Activated naive CD4-positive, alpha-beta T cell treated with anti-CD3 and anti-CD28 coated beads, Interleukin-2, amount 50 U/mL, for 72 hours (primary cell): ENCODE measurements at regions not wholly inside any gene's neighbourhood (a gene's known extent, or its start where the extent isn't known, plus 50 kb on each side); places are given as distances from the start of the nearest gene placed in this dataset.

Experiments used
- ATAC-seq, 2 donors: fragments of 150-1000 bp; cut with Tn5 transposase; 2 replicates each; pipeline ENCODE4 v1.10.0; 2021; ENCODE audit warnings: mild to moderate bottlenecking in 2 of 2, moderate library complexity in 2 of 2
- DNase-seq, 2 donors: peaks; one replicate each; pipeline ENCODE4 v3.0.0; 2021 to 2022; ENCODE audit warnings: low spot score in 2 of 2
- H3K27ac Mint-ChIP-seq, 2 donors: one replicate each; pipeline ENCODE4 v1.8.0; 2022; ENCODE audit warnings: mild to moderate bottlenecking in 2 of 2, mixed read lengths in 2 of 2
- H3K36me3 Mint-ChIP-seq, 2 donors: one replicate each; pipeline ENCODE4 v1.8.0; 2022; ENCODE audit warnings: mixed read lengths in 2 of 2
- H3K9me3 Mint-ChIP-seq, 2 donors: one replicate each; pipeline ENCODE4 v1.8.0; 2022; ENCODE audit warnings: mixed read lengths in 2 of 2

- DNase-seq (no peak), ATAC-seq (no peak)
- Mint-ChIP-seq H3K27ac (no peak overlapping the region), H3K9me3 (peaks cover under 1 to 8% of the 10 kb centered on the region in 2 donors), H3K36me3 (peaks cover 0 to 5% of the 10 kb centered on the region in 2 donors)
These were observed 535.2 kb upstream of the FAT1 start for GRCh38 chr4:187258651-187259401.

- Mint-ChIP-seq H3K9me3 (peaks cover 9 to 16% of the 10 kb centered on the region in 2 donors), H3K27ac (no peak overlapping the region), H3K36me3 (no peaks in the 10 kb centered on the region)
- ATAC-seq: no peak
- no peak for DNase-seq
These were observed 545.3 kb upstream of the FAT1 start for GRCh38 chr4:187268940-187269339.

- H3K36me3 Mint-ChIP-seq: no peaks in the 10 kb centered on the region
- no peak for DNase-seq
- no peak for ATAC-seq
- no peak overlapping the region for H3K27ac Mint-ChIP-seq
- peaks cover 4 to 16% of the 10 kb centered on the region in 2 donors for H3K9me3 Mint-ChIP-seq
These were observed 546.5 kb upstream of the FAT1 start for GRCh38 chr4:187270154-187270553.

GRCh38 chr4:187271848-187272247 is 548.2 kb upstream of the FAT1 start:
- no peak overlapping the region for H3K27ac Mint-ChIP-seq
- DNase-seq (no peak), ATAC-seq (no peak)
- H3K9me3 Mint-ChIP-seq: peaks cover 4 to 12% of the 10 kb centered on the region in 2 donors
- no peaks in the 10 kb centered on the region for H3K36me3 Mint-ChIP-seq

GRCh38 chr4:187274153-187274552 is 550.5 kb upstream of the FAT1 start:
- Mint-ChIP-seq H3K9me3 (peaks cover 10 to 15% of the 10 kb centered on the region in 2 donors), H3K27ac (no peak overlapping the region), H3K36me3 (peaks cover 1 to 2% of the 10 kb centered on the region in 2 donors)
- ATAC-seq (no peak), DNase-seq (no peak)

GRCh38 chr4:187276736-187277408 is 553.2 kb upstream of the FAT1 start:
- Mint-ChIP-seq H3K36me3 (peaks cover 6 to 10% of the 10 kb centered on the region in 2 donors), H3K27ac (no peak overlapping the region), H3K9me3 (peaks cover 14 to 16% of the 10 kb centered on the region in 2 donors)
- DNase-seq (no peak), ATAC-seq (no peak)

GRCh38 chr4:187283201-187283955 is 559.7 kb upstream of the FAT1 start:
- Mint-ChIP-seq H3K36me3 (peaks cover 6 to 15% of the 10 kb centered on the region in 2 donors), H3K27ac (no peak overlapping the region), H3K9me3 (peaks cover 8 to 21% of the 10 kb centered on the region in 2 donors)
- DNase-seq: no peak
- no peak for ATAC-seq

GRCh38 chr4:187286525-187286924 is 562.9 kb upstream of the FAT1 start:
- DNase-seq (no peak), ATAC-seq (no peak)
- H3K9me3 Mint-ChIP-seq: peaks cover 0 to 10% of the 10 kb centered on the region in 2 donors
- peaks cover 0 to 5% of the 10 kb centered on the region in 2 donors for H3K36me3 Mint-ChIP-seq
- no peak overlapping the region for H3K27ac Mint-ChIP-seq

- peaks cover 0 to 5% of the 10 kb centered on the region in 2 donors for H3K36me3 Mint-ChIP-seq
These were observed 565.7 kb upstream of the FAT1 start for GRCh38 chr4:187289371-187289770.

GRCh38 chr4:187294861-187295260 is 571.2 kb upstream of the FAT1 start:
- H3K36me3 Mint-ChIP-seq: peaks cover 15 to 18% of the 10 kb centered on the region in 2 donors
- ATAC-seq (no peak), DNase-seq (no peak)
- H3K27ac Mint-ChIP-seq: no peak overlapping the region
- H3K9me3 Mint-ChIP-seq: peaks cover 24 to 29% of the 10 kb centered on the region in 2 donors

More at GRCh38 chr4:187289371-187289770, 565.7 kb upstream of the FAT1 start:
- no peak for ATAC-seq
- DNase-seq: no peak
- no peak overlapping the region for H3K27ac Mint-ChIP-seq
- peaks cover 0 to 14% of the 10 kb centered on the region in 2 donors for H3K9me3 Mint-ChIP-seq

GRCh38 chr4:187301923-187302322 is 578.3 kb upstream of the FAT1 start:
- peaks cover 22 to 26% of the 10 kb centered on the region in 2 donors for H3K9me3 Mint-ChIP-seq
- DNase-seq (no peak), ATAC-seq (no peak)
- peaks cover 12 to 15% of the 10 kb centered on the region in 2 donors for H3K36me3 Mint-ChIP-seq
- H3K27ac Mint-ChIP-seq: no peak overlapping the region

- DNase-seq: no peak
- Mint-ChIP-seq H3K27ac (no peak overlapping the region), H3K36me3 (peaks cover 5 to 8% of the 10 kb centered on the region in 2 donors), H3K9me3 (peaks cover 15 to 20% of the 10 kb centered on the region in 2 donors)
- no peak for ATAC-seq
These were observed 578.9 kb upstream of the FAT1 start for GRCh38 chr4:187302457-187303150.

- H3K36me3 Mint-ChIP-seq: no peaks in the 10 kb centered on the region
- ATAC-seq (no peak), DNase-seq (no peak)
- peaks cover 5 to 13% of the 10 kb centered on the region in 2 donors for H3K9me3 Mint-ChIP-seq
- H3K27ac Mint-ChIP-seq: no peak overlapping the region
These were observed 580.5 kb upstream of the FAT1 start for GRCh38 chr4:187304133-187304532.

GRCh38 chr4:187307131-187307530 is 583.5 kb upstream of the FAT1 start:
- ATAC-seq (no peak), DNase-seq (no peak)
- Mint-ChIP-seq H3K36me3 (no peaks in the 10 kb centered on the region), H3K27ac (no peak overlapping the region), H3K9me3 (peaks cover 10 to 22% of the 10 kb centered on the region in 2 donors)

- H3K27ac Mint-ChIP-seq: no peak overlapping the region
- DNase-seq (no peak), ATAC-seq (no peak)
- H3K36me3 Mint-ChIP-seq: no peaks in the 10 kb centered on the region
- peaks cover 10 to 23% of the 10 kb centered on the region in 2 donors for H3K9me3 Mint-ChIP-seq
These were observed 585.8 kb upstream of the FAT1 start for GRCh38 chr4:187309456-187309855.

- ATAC-seq (no peak), DNase-seq (no peak)
- Mint-ChIP-seq H3K27ac (no peak overlapping the region), H3K9me3 (peaks cover 5 to 25% of the 10 kb centered on the region in 2 donors), H3K36me3 (no peaks in the 10 kb centered on the region)
These were observed 588.6 kb upstream of the FAT1 start for GRCh38 chr4:187312299-187312698.
